Neural cell (in vitro differentiated cells): ENCODE measurements at regions not wholly inside any gene's neighbourhood (a gene's known extent, or its start where the extent isn't known, plus 50 kb on each side); places are given as distances from the start of the nearest gene placed in this dataset.

Source experiments
- H2AFZ ChIP-seq: fragments of 200-600, 300-800 bp; sonication (generic), shearing (Covaris generic); 2 replicates; pipeline ENCODE4 v1.6.0; 2014; ENCODE audit warnings: low read depth, mild to moderate bottlenecking, antibody characterized with exemption, low read length, moderate library complexity
- H3F3A ChIP-seq: fragments of 200-600 bp; shearing (Covaris generic); 2 replicates; pipeline ENCODE4 v1.6.1; 2016; ENCODE audit warnings: mild to moderate bottlenecking, moderate library complexity, mixed read lengths, antibody characterized with exemption, low read length; ENCODE audit not compliant: insufficient read depth, poor library complexity, severe bottlenecking
- H3K27ac ChIP-seq: fragments of 200-600, 300-800 bp; sonication (generic), shearing (Covaris generic); 2 replicates; pipeline ENCODE4 v1.5.1; 2014; ENCODE audit warnings: mild to moderate bottlenecking, low read length, moderate library complexity
- H3K27me3 ChIP-seq: fragments of 300-800, 200-600 bp; sonication (generic), shearing (Covaris generic); 2 replicates; pipeline ENCODE4 v1.6.0; 2014; ENCODE audit warnings: mild to moderate bottlenecking, low read depth, low read length, moderate library complexity; ENCODE audit not compliant: insufficient read depth
- H3K36me3 ChIP-seq: fragments of 300-800, 200-600 bp; sonication (generic), shearing (Covaris generic); 2 replicates; pipeline ENCODE4 v1.5.1; 2014; ENCODE audit warnings: mild to moderate bottlenecking, antibody characterized with exemption, low read length, moderate library complexity; ENCODE audit not compliant: insufficient read depth
- H3K4me2 ChIP-seq: fragments of 300-800, 200-600 bp; sonication (generic), shearing (Covaris generic); 2 replicates; pipeline ENCODE4 v1.6.0; 2014; ENCODE audit warnings: mild to moderate bottlenecking, low read length
- H3K4me3 ChIP-seq: fragments of 300-800, 200-600 bp; sonication (generic), shearing (Covaris generic); 2 replicates; pipeline ENCODE4 v1.5.1; 2014; ENCODE audit warnings: mild to moderate bottlenecking, low read length, moderate library complexity
- H3K79me2 ChIP-seq: fragments of 200-600 bp; shearing (Covaris generic); replicated peaks from 2 replicates; pipeline ENCODE4 v1.6.0; 2014; ENCODE audit warnings: mild to moderate bottlenecking, low read length, moderate library complexity; ENCODE audit not compliant: insufficient read depth
- H3K9ac ChIP-seq: fragments of 300-800, 200-600 bp; sonication (generic), shearing (Covaris generic); 2 replicates; pipeline ENCODE4 v1.6.1; 2016; ENCODE audit warnings: mild to moderate bottlenecking, low read length, mixed read lengths
- H3K9me2 ChIP-seq: fragments of 200-600 bp; shearing (Covaris generic); 2 replicates; pipeline ENCODE4 v1.6.1; 2016; ENCODE audit warnings: mild to moderate bottlenecking, low read length, mixed read lengths; ENCODE audit not compliant: insufficient read depth
- H3K9me3 ChIP-seq: fragments of 200-600, 300-800 bp; sonication (generic), shearing (Covaris generic); 2 replicates; pipeline ENCODE4 v1.6.1; 2016; ENCODE audit warnings: mild to moderate bottlenecking, mixed run types, low read length, moderate library complexity, mixed read lengths
- H4K20me1 ChIP-seq: fragments of 200-600 bp; shearing (Covaris generic); 2 replicates; pipeline ENCODE4 v1.6.1; 2016; ENCODE audit warnings: mild to moderate bottlenecking, mixed run types; ENCODE audit not compliant: insufficient read depth
- CTCF ChIP-seq: fragments of 450-650 bp; IDR thresholded peaks from 2 replicates; pipeline ENCODE4 v1.5.1; 2014; ENCODE audit warnings: antibody characterized with exemption, mild to moderate bottlenecking, moderate library complexity; ENCODE audit not compliant: poor library complexity, severe bottlenecking
- EP300 ChIP-seq: fragments of 450-650 bp; conservative IDR thresholded peaks from 2 replicates; pipeline ENCODE4 v1.6.1; 2014; ENCODE audit warnings: antibody characterized with exemption, mild to moderate bottlenecking, moderate library complexity; ENCODE audit not compliant: poor library complexity, severe bottlenecking
- MXI1 ChIP-seq: fragments of 450-650 bp; conservative IDR thresholded peaks from 2 replicates; pipeline ENCODE4 v1.6.1; 2014; ENCODE audit warnings: antibody characterized with exemption, mild to moderate bottlenecking; ENCODE audit not compliant: poor library complexity, severe bottlenecking
- POLR2AphosphoS5 ChIP-seq: IDR thresholded peaks from 2 replicates; pipeline ENCODE4 v1.6.1; 2012
- RAD21 ChIP-seq: fragments of 450-650 bp; conservative IDR thresholded peaks from 2 replicates; pipeline ENCODE4 v1.6.1; 2014; ENCODE audit warnings: antibody characterized with exemption, mild to moderate bottlenecking, moderate library complexity
- REST ChIP-seq: IDR thresholded peaks from 2 replicates; pipeline ENCODE4 v1.6.1; 2012; ENCODE audit warnings: borderline replicate concordance
- SMC3 ChIP-seq: fragments of 450-650 bp; conservative IDR thresholded peaks from 2 replicates; pipeline ENCODE4 v1.6.1; 2014; ENCODE audit warnings: antibody characterized with exemption, mild to moderate bottlenecking, moderate library complexity; ENCODE audit not compliant: poor library complexity
- TAF1 ChIP-seq: IDR thresholded peaks from 2 replicates; pipeline ENCODE4 v1.6.1; 2012; ENCODE audit warnings: low read depth

GRCh38 chr18:51980101-51980500, 359.9 kb upstream of the DCC start:
- Histone ChIP-seq H3K9ac (no peak overlapping the region), H3K9me2 (no peaks in the 10 kb centered on the region), H2AFZ (no peak overlapping the region), H3K9me3 (no peaks in the 10 kb centered on the region), H3K27me3 (no peaks in the 10 kb centered on the region), H3F3A (no peaks in the 10 kb centered on the region), H3K27ac (peak overlapping the region; percentile 14), H4K20me1 (no peaks in the 10 kb centered on the region), H3K79me2 (no peaks in the 10 kb centered on the region), H3K4me3 (no peak overlapping the region), H3K36me3 (no peaks in the 10 kb centered on the region), H3K4me2 (no peak overlapping the region)
- TF ChIP-seq SMC3: no peak
- no peak for TF ChIP-seq TAF1
- TF ChIP-seq EP300: peak; percentile 56

- no peak overlapping the region for H3K4me3 ChIP-seq
- no peaks in the 10 kb centered on the region for H4K20me1 ChIP-seq
- no peak overlapping the region for H3K9ac ChIP-seq
- H2AFZ ChIP-seq: no peak overlapping the region
- peak overlapping the region; percentile 6 for H3K4me2 ChIP-seq
- no peaks in the 10 kb centered on the region for H3K27me3 ChIP-seq
- H3K27ac ChIP-seq: peak overlapping the region; percentile 18
- no peaks in the 10 kb centered on the region for H3K79me2 ChIP-seq
- no peak for TF ChIP-seq RAD21
- peak; percentile 93 for TF ChIP-seq REST
- peak; percentile 69 for TF ChIP-seq POLR2AphosphoS5
- TF ChIP-seq CTCF: no peak
- no peak for TF ChIP-seq MXI1
- TF ChIP-seq EP300: no peak
- H3K36me3 ChIP-seq: no peaks in the 10 kb centered on the region
- H3K9me3 ChIP-seq: no peaks in the 10 kb centered on the region
- peaks cover 4% of the 10 kb centered on the region for H3F3A ChIP-seq
- no peaks in the 10 kb centered on the region for H3K9me2 ChIP-seq
These were observed 351.7 kb upstream of the DCC start for GRCh38 chr18:51988277-51988676.

- H3K4me3 ChIP-seq: no peak overlapping the region
- no peaks in the 10 kb centered on the region for H3K79me2 ChIP-seq
- no peak overlapping the region for H3K27ac ChIP-seq
- no peak overlapping the region for H3K9ac ChIP-seq
- no peak overlapping the region for H3K4me2 ChIP-seq
- H3F3A ChIP-seq: no peaks in the 10 kb centered on the region
- H3K36me3 ChIP-seq: no peaks in the 10 kb centered on the region
- TF ChIP-seq REST: no peak
- TF ChIP-seq EP300: no peak
- H3K9me2 ChIP-seq: no peaks in the 10 kb centered on the region
- no peaks in the 10 kb centered on the region for H3K27me3 ChIP-seq
- no peaks in the 10 kb centered on the region for H3K9me3 ChIP-seq
- H2AFZ ChIP-seq: no peak overlapping the region
- no peaks in the 10 kb centered on the region for H4K20me1 ChIP-seq
These were observed 342.9 kb upstream of the DCC start for GRCh38 chr18:51997129-51997528.
